HepG2 (cell line): ENCODE measurements at regions not wholly inside any gene's neighbourhood (a gene's known extent, or its start where the extent isn't known, plus 50 kb on each side); places are given as distances from the start of the nearest gene placed in this dataset.

Experiments
- ATAC-seq: fragments of 200-7000 bp; cut with Tn5 transposase; 3 replicates; pipeline ENCODE4 v1.9.1; 2020; ENCODE audit warnings: mild to moderate bottlenecking, moderate library complexity
- BruUV-seq: library from RNA; stranded (reverse); fragments of 400-500 nt; replicated peaks from 2 replicates; lab custom pipeline; 2021; lab: Mats Ljungman, UMichigan
- CTCF ChIA-PET: fragments of 300-600 bp; formaldehyde crosslinking; extraction: SDS; loops from one replicate; lab custom pipeline; 2021; ENCODE audit warnings: low total read pairs, inconsistent platforms, low intra/inter-chr PET ratio; lab: Yijun Ruan, JAX
- POLR2A ChIA-PET: fragments of 350-600 bp; sonication (Branson Sonifier 250); formaldehyde crosslinking; loops from one replicate; lab custom pipeline; 2020; ENCODE audit warnings: antibody characterized with exemption, inconsistent platforms; lab: Yijun Ruan, JAX
- DNase-seq: peaks from one replicate; pipeline ENCODE4 v3.0.0-alpha.2; 2015; ENCODE audit warnings: low spot score
- FAIRE-seq: peaks from 3 replicates; lab custom pipeline; 2011; peaks lifted over from hg19 to GRCh38; lab: Jason Lieb, UNC
- H2AFZ ChIP-seq: one replicate; pipeline ENCODE4 v1.6.1; 2011; ENCODE audit warnings: low read length, inconsistent platforms
- H3K27ac ChIP-seq: fragments of 300-600 bp; 3 replicates; pipeline ENCODE4 v1.8.0; 2011; ENCODE audit warnings: mixed run types, mild to moderate bottlenecking, mixed read lengths, low read length, inconsistent platforms; ENCODE audit not compliant: insufficient read depth; ENCODE audit errors: extremely low read length
- H3K27me3 ChIP-seq, 2 experiments: fragments of 200-600 bp in 1 of 2; 2 replicates in 1 of 2; 3 replicates in 1 of 2; pipeline versions ENCODE4 v1.6.0 to v1.8.0; 2011; ENCODE audit warnings: low read length in 2 of 2, mild to moderate bottlenecking in 2 of 2, moderate library complexity in 2 of 2, inconsistent platforms in 1 of 2; ENCODE audit not compliant: insufficient read depth in 2 of 2, control insufficient read depth in 1 of 2
- H3K36me3 ChIP-seq, 2 experiments: fragments of 200-600 bp in 1 of 2; replicated peaks in 1 of 2; 2 replicates in 1 of 2; 3 replicates in 1 of 2; pipeline versions ENCODE4 v1.5.1 to v1.8.0; 2011; ENCODE audit warnings: low read length in 2 of 2, inconsistent platforms in 1 of 2; ENCODE audit not compliant: insufficient read depth in 2 of 2, control insufficient read depth in 1 of 2
- H3K4me1 ChIP-seq: 2 replicates; pipeline ENCODE4 v1.5.1; 2012; ENCODE audit warnings: low read length, inconsistent platforms; ENCODE audit not compliant: insufficient read depth
- H3K4me2 ChIP-seq: 2 replicates; pipeline ENCODE4 v1.6.0; 2011; ENCODE audit warnings: low read depth, low read length, inconsistent platforms
- H3K4me3 ChIP-seq, 3 experiments: fragments of 200-600 bp in 1 of 3; sonication (generic), shearing (Covaris generic) in 1 of 3; replicated peaks in 1 of 3; 2 replicates each; pipeline ENCODE4 v1.5.1; 2011 to 2016; ENCODE audit warnings: low read length in 3 of 3, inconsistent platforms in 2 of 3, low read depth in 2 of 3, mild to moderate bottlenecking in 2 of 3, control low read depth in 1 of 3, mixed read lengths in 1 of 3; ENCODE audit not compliant: insufficient read depth in 1 of 3
- H3K79me2 ChIP-seq: one replicate; pipeline ENCODE4 v1.6.1; 2011; ENCODE audit warnings: low read length, inconsistent platforms; ENCODE audit not compliant: insufficient read depth
- H3K9ac ChIP-seq: 2 replicates; pipeline ENCODE4 v1.6.0; 2011; ENCODE audit warnings: mild to moderate bottlenecking, low read depth, low read length, inconsistent platforms; ENCODE audit not compliant: insufficient read depth
- H3K9me3 ChIP-seq: 2 replicates; pipeline ENCODE4 v1.5.1; 2012; ENCODE audit warnings: mild to moderate bottlenecking, low read length
- H4K20me1 ChIP-seq: 2 replicates; pipeline ENCODE4 v1.6.0; 2011; ENCODE audit warnings: inconsistent platforms, mild to moderate bottlenecking, low read length, moderate library complexity; ENCODE audit not compliant: insufficient read depth
- ATF1 ChIP-seq: IDR thresholded peaks from 2 replicates; pipeline ENCODE4 v1.6.1; 2016; ENCODE audit warnings: mild to moderate bottlenecking, control low read depth
- BRCA1 ChIP-seq: sonication (generic); formaldehyde crosslinking; IDR thresholded peaks from 2 replicates; pipeline ENCODE4 v1.4.0; 2020; ENCODE audit warnings: missing genetic modification reagents
- CBX2 ChIP-seq, 2 experiments: fragments of 200-600 bp in 1 of 2; sonication (generic); formaldehyde crosslinking in 1 of 2; IDR thresholded peaks; 2 replicates each; pipeline versions ENCODE4 v1.7.0 to v1.8.1; 2018 to 2022; ENCODE audit warnings: low read depth in 2 of 2, low read length in 1 of 2, mild to moderate bottlenecking in 1 of 2, missing genetic modification reagents in 1 of 2
- KAT8 ChIP-seq: IDR thresholded peaks from 2 replicates; pipeline ENCODE4 v1.6.1; 2016; ENCODE audit warnings: missing genetic modification reagents, missing compliant biosample characterization
- KLF16 ChIP-seq, 2 experiments: sonication (generic) in 1 of 2; formaldehyde crosslinking in 1 of 2; IDR thresholded peaks; 2 replicates each; pipeline versions ENCODE4 v1.6.1 to v1.8.0; 2016 to 2023; ENCODE audit warnings: missing genetic modification reagents in 2 of 2, missing compliant biosample characterization in 1 of 2
- NR3C1 ChIP-seq: sonication (generic); formaldehyde crosslinking; IDR thresholded peaks from 2 replicates; pipeline ENCODE4 v1.4.0; 2020; ENCODE audit warnings: missing genetic modification reagents
- NRL ChIP-seq: sonication (generic); formaldehyde crosslinking; IDR thresholded peaks from 2 replicates; pipeline ENCODE4 v1.5.0; 2020; ENCODE audit warnings: missing genetic modification reagents, mild to moderate bottlenecking, moderate library complexity, borderline replicate concordance
- POLR2G ChIP-seq: fragments of 200-400 bp; formaldehyde crosslinking; IDR thresholded peaks from 2 replicates; pipeline ENCODE4 v1.6.1; 2018; ENCODE audit warnings: mild to moderate bottlenecking, low read depth, low read length, moderate library complexity
- RFX3 ChIP-seq: IDR thresholded peaks from 2 replicates; pipeline ENCODE4 v1.6.1; 2016; ENCODE audit warnings: missing biosample characterization, missing genetic modification reagents
- SCMH1 ChIP-seq: sonication (generic); formaldehyde crosslinking; IDR thresholded peaks from 2 replicates; pipeline ENCODE4 v1.9.0; 2021; ENCODE audit warnings: missing genetic modification reagents, mild to moderate bottlenecking, borderline replicate concordance
- TP53 ChIP-seq: sonication (generic); formaldehyde crosslinking; conservative IDR thresholded peaks from 2 replicates; pipeline ENCODE4 v1.4.0; 2020; ENCODE audit warnings: missing genetic modification reagents
- ZNF614 ChIP-seq: IDR thresholded peaks from 2 replicates; pipeline ENCODE4 v1.6.1; 2018; ENCODE audit warnings: missing biosample characterization, missing genetic modification reagents, inconsistent platforms, borderline replicate concordance
- ZNF740 ChIP-seq: sonication (generic); formaldehyde crosslinking; IDR thresholded peaks from 2 replicates; pipeline ENCODE4 v1.4.0; 2020; ENCODE audit warnings: missing genetic modification reagents
- ZNF747 ChIP-seq: sonication (generic); formaldehyde crosslinking; IDR thresholded peaks from 2 replicates; pipeline ENCODE4 v1.8.1; 2023; ENCODE audit warnings: missing genetic modification reagents, mild to moderate bottlenecking, borderline replicate concordance
- ZNF768 ChIP-seq: sonication (generic); formaldehyde crosslinking; IDR thresholded peaks from 2 replicates; pipeline ENCODE4 v1.4.0; 2020; ENCODE audit warnings: missing genetic modification reagents
- WGBS: methylation state at CpG from one replicate; pipeline ENCODE4 v1.1.6; 2017; ENCODE audit warnings: low lambda C conversion rate; 5-methylcytosine and 5-hydroxymethylcytosine counted together
- in situ Hi-C: cut with HindIII; loops from 2 replicates; pipeline ENCODE4 v1.10.0; 2017; ENCODE audit warnings: low pct_unique_long_range_greater_than_20kb; ENCODE audit not compliant: extremely low pct_ligation_motif_present
- intact Hi-C: fragments of 100-400 bp; cut with micrococcal nuclease; formaldehyde crosslinking; loops from one replicate; pipeline ENCODE4 v1.10.0; 2022; ENCODE audit not compliant: unreplicated experiment

- H3K9ac ChIP-seq = no peak overlapping the region
- ChIA-PET POLR2A (no interaction called here), CTCF (no interaction called here)
- H3K4me3 ChIP-seq = no peak overlapping the region
- 89% methylated on average over 7 of the region's 7 CpGs for WGBS
- H3K27me3 ChIP-seq = no peaks in the 10 kb centered on the region
- DNase-seq = no peak
- TF ChIP-seq TP53 (CRISPR knock-in tag) = no peak
- TF ChIP-seq ZNF747 (CRISPR knock-in tag) = no peak
- no peak for TF ChIP-seq ZNF768
- TF ChIP-seq RFX3 (CRISPR knock-in tag) = no peak
- TF ChIP-seq ATF1 = no peak
- no peak for TF ChIP-seq SCMH1
- TF ChIP-seq NR3C1 (CRISPR knock-in tag) = no peak
- no peak for TF ChIP-seq ZNF614 (CRISPR knock-in tag)
- no peak for TF ChIP-seq KAT8
- TF ChIP-seq BRCA1 (CRISPR knock-in tag) = no peak
- TF ChIP-seq NRL (CRISPR knock-in tag) = no peak
- no peak for TF ChIP-seq CBX2 (IDR thresholded peaks at IDR 0.05; ENCODE audit: low read depth, low read length)
- TF ChIP-seq CBX2 (CRISPR knock-in tag; IDR thresholded peaks at IDR 0.05; ENCODE audit: low read depth) = no peak
- TF ChIP-seq POLR2G = no peak
- TF ChIP-seq KLF16 (CRISPR knock-in tag; IDR thresholded peaks at IDR 0.05) = no peak
- TF ChIP-seq ZNF740 (CRISPR knock-in tag) = no peak
- no peaks in the 10 kb centered on the region for H3K79me2 ChIP-seq
- no peak overlapping the region for H3K27ac ChIP-seq
- no peak for FAIRE-seq
- ATAC-seq = no peak
- in situ Hi-C loops (no loop called here), intact Hi-C loops (no loop called here)
- no peaks in the 10 kb centered on the region for H4K20me1 ChIP-seq
- H3K9me3 ChIP-seq = peaks cover 5% of the 10 kb centered on the region; the same call in 1 of the 2 replicates
- no peak overlapping the region for H2AFZ ChIP-seq
- no TSS peak for BruUV-seq
- H3K36me3 ChIP-seq = no peaks in the 10 kb centered on the region
- H3K4me1 ChIP-seq = no peaks in the 10 kb centered on the region
- no peak overlapping the region for H3K4me2 ChIP-seq
Measured at GRCh38 chr6:106772270-106773142, 143.1 kb downstream of the QRSL1 start.
